ENCODE measurements at regions not wholly inside any gene's neighbourhood (a gene's known extent, or its start where the extent isn't known, plus 50 kb on each side); places are given as distances from the start of the nearest gene placed in this dataset.

GRCh38 chr9:108290839-108291585, 564.8 kb downstream of the ACTL7B start:
- 95% methylated on average over 3 of the region's 6 CpGs for WGBS (ENCODE audit: insufficient coverage)
- Histone ChIP-seq H3K27me3 (ENCODE audit: control insufficient read depth in 2 of 2, insufficient read depth in 2 of 2, low read length in 2 of 2) (no peaks in the 10 kb centered on the region), H2AFZ (ENCODE audit: insufficient read depth, low read depth, low read length, poor library complexity, severe bottlenecking) (no peak overlapping the region)

GRCh38 chr9:108286638-108287206, 569.1 kb downstream of the ACTL7B start:
- Histone ChIP-seq H3K27me3 (ENCODE audit: control insufficient read depth in 2 of 2, insufficient read depth in 2 of 2, low read length in 2 of 2) (no peaks in the 10 kb centered on the region), H3K4me3 (replicated peaks in 1 of 3; ENCODE audit: low read depth in 2 of 3, low read length in 3 of 3) (no peak overlapping the region), H3K9ac (ENCODE audit: insufficient read depth, low read length, poor library complexity, severe bottlenecking) (no peak overlapping the region), H3K4me2 (replicated peaks; ENCODE audit: extremely low read depth, low read length, poor library complexity, severe bottlenecking) (no peak overlapping the region), H3K27ac (ENCODE audit: low read depth in 1 of 2, low read length in 2 of 2) (no peak overlapping the region), H3K4me1 (ENCODE audit: control insufficient read depth in 1 of 2, insufficient read depth in 2 of 2, low read length in 2 of 2) (no peaks in the 10 kb centered on the region), H3K36me3 (replicated peaks in 1 of 2; ENCODE audit: control insufficient read depth in 1 of 2, insufficient read depth in 2 of 2, low read length in 2 of 2) (no peaks in the 10 kb centered on the region), H2AFZ (ENCODE audit: insufficient read depth, low read depth, low read length, poor library complexity, severe bottlenecking) (no peak overlapping the region), H3K9me3 (replicated peaks in 1 of 2; ENCODE audit: control insufficient read depth in 1 of 2, insufficient read depth in 1 of 2, low read length in 2 of 2) (no peaks in the 10 kb centered on the region), H4K20me1 (ENCODE audit: insufficient read depth, low read length) (no peaks in the 10 kb centered on the region), H3K79me2 (ENCODE audit: insufficient read depth, low read length) (no peaks in the 10 kb centered on the region)
- no peak overlapping the region for H3K27ac Mint-ChIP-seq
- H3K4me3 Mint-ChIP-seq = no peak overlapping the region
- no peak for TF ChIP-seq CTCF (IDR thresholded peaks at IDR 0.05)
- peaks cover 0 to 2% (median 0%) of the 10 kb centered on the region in 7 donors for H3K9me3 Mint-ChIP-seq
- H3K36me3 Mint-ChIP-seq = no peaks in the 10 kb centered on the region
- WGBS (ENCODE audit: insufficient coverage) = 100% methylated on average over 4 of the region's 7 CpGs
- no peaks in the 10 kb centered on the region for H3K4me1 Mint-ChIP-seq
- DNase-seq = no peak
- intact Hi-C loops (cut with micrococcal nuclease) = no loop called here
- no peaks in the 10 kb centered on the region for H3K27me3 Mint-ChIP-seq (ENCODE audit: low read depth in 3 of 3)

More at GRCh38 chr9:108290839-108291585, 564.8 kb downstream of the ACTL7B start:
- peaks cover 0 to 2% (median 0%) of the 10 kb centered on the region in 7 donors for H3K9me3 Mint-ChIP-seq
- H3K27ac Mint-ChIP-seq = no peak overlapping the region
- no peaks in the 10 kb centered on the region for H3K79me2 ChIP-seq (ENCODE audit: insufficient read depth, low read length)
- no peaks in the 10 kb centered on the region for H3K27me3 Mint-ChIP-seq (ENCODE audit: low read depth in 3 of 3)
- peaks cover 0 to under 1% of the 10 kb centered on the region in 2 donors for H3K4me1 ChIP-seq (ENCODE audit: control insufficient read depth in 1 of 2, insufficient read depth in 2 of 2, low read length in 2 of 2)
- intact Hi-C loops (cut with micrococcal nuclease) = no loop called here
- no peaks in the 10 kb centered on the region for H4K20me1 ChIP-seq (ENCODE audit: insufficient read depth, low read length)
- H3K36me3 Mint-ChIP-seq = no peaks in the 10 kb centered on the region
- no peaks in the 10 kb centered on the region for H3K9me3 ChIP-seq (replicated peaks in 1 of 2; ENCODE audit: control insufficient read depth in 1 of 2, insufficient read depth in 1 of 2, low read length in 2 of 2)
- H3K27ac ChIP-seq (ENCODE audit: low read depth in 1 of 2, low read length in 2 of 2) = no peak overlapping the region
- H3K36me3 ChIP-seq (replicated peaks in 1 of 2; ENCODE audit: control insufficient read depth in 1 of 2, insufficient read depth in 2 of 2, low read length in 2 of 2) = no peaks in the 10 kb centered on the region
- no peak for DNase-seq
- no peak overlapping the region for H3K4me3 ChIP-seq (replicated peaks in 1 of 3; ENCODE audit: low read depth in 2 of 3, low read length in 3 of 3)
- TF ChIP-seq CTCF (IDR thresholded peaks at IDR 0.05) = no peak
- H3K4me3 Mint-ChIP-seq = no peak overlapping the region
- no peak overlapping the region for H3K9ac ChIP-seq (ENCODE audit: insufficient read depth, low read length, poor library complexity, severe bottlenecking)
- H3K4me1 Mint-ChIP-seq = no peaks in the 10 kb centered on the region
- H3K4me2 ChIP-seq (replicated peaks; ENCODE audit: extremely low read depth, low read length, poor library complexity, severe bottlenecking) = no peak overlapping the region

All from CD14-positive monocyte (primary cell).